ENCODE measurements at regions not wholly inside any gene's neighbourhood (a gene's known extent, or its start where the extent isn't known, plus 50 kb on each side); places are given as distances from the start of the nearest gene placed in this dataset.

- no peak for DNase-seq
These were observed 114.6 kb upstream of the RMST start for GRCh38 chr12:97347956-97348355.

- no peak for DNase-seq
These were observed 104.2 kb upstream of the RMST start for GRCh38 chr12:97358361-97358760.

- DNase-seq: no peak
These were observed 103.4 kb upstream of the RMST start for GRCh38 chr12:97359021-97359690.

GRCh38 chr12:97363693-97364092 is 98.9 kb upstream of the RMST start:
- no peak for DNase-seq

- no peak for DNase-seq
These were observed 94.0 kb upstream of the RMST start for GRCh38 chr12:97368462-97369163.

- DNase-seq: no peak
These were observed 87.3 kb upstream of the RMST start for GRCh38 chr12:97375310-97375709.

- no peak for DNase-seq
These were observed 82.2 kb upstream of the RMST start for GRCh38 chr12:97380440-97380839.

GRCh38 chr12:97385121-97385520 is 77.5 kb upstream of the RMST start:
- no peak for DNase-seq

GRCh38 chr12:97386133-97386581 is 76.4 kb upstream of the RMST start:
- no peak for DNase-seq

- no peak for DNase-seq
These were observed 74.8 kb upstream of the RMST start for GRCh38 chr12:97387844-97388243.

- no peak for DNase-seq
These were observed 67.9 kb upstream of the RMST start for GRCh38 chr12:97394657-97395056.

- no peak for DNase-seq
These were observed 65.6 kb upstream of the RMST start for GRCh38 chr12:97397008-97397407.

- no peak for DNase-seq
These were observed 63.9 kb upstream of the RMST start for GRCh38 chr12:97398704-97399103.

GRCh38 chr12:97404093-97404492 is 58.5 kb upstream of the RMST start:
- no peak for DNase-seq

- DNase-seq: peak; percentile 13
These were observed 58.1 kb upstream of the RMST start for GRCh38 chr12:97404543-97404942.

GRCh38 chr12:97408363-97408762 is 54.2 kb upstream of the RMST start:
- no peak for DNase-seq

- DNase-seq: no peak
These were observed 51.3 kb upstream of the RMST start for GRCh38 chr12:97411341-97411740.
